ENCODE measurements at regions not wholly inside any gene's neighbourhood (a gene's known extent, or its start where the extent isn't known, plus 50 kb on each side); places are given as distances from the start of the nearest gene placed in this dataset.

DNA sequence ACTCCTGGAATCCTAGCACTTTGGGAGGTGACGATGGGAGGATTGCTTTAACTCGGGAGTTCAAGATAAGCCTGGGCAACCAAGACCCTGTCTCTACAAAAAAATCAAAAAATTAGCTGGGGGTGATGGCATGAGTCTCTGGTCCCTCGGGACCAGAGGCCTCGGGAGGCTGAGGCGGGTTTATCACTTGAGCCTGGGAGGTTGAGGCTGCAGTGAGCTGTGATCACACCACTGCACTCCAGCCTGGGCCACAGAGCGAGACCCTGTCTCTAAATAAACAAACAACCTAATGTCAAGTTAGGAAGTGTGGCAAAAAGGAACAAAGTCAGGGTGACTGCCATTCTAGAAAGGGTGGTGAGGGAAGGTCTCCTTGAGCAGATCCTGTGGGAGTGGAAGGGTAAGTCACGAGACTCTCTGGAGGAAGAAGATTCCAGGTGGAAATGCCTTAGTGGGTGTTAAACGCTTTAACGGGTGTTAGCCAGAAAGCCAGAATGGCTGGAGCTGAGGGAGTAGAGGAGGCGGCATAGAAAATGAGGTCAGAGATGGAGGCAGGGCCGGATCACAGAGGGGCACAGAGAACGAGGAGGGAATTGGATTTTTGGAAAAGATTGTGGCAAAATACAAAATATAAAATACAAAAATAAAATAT lies 62.2 kb upstream of the ATP5PO start:
- TF ChIP-seq CTCF (conservative IDR thresholded peaks at IDR 0.05 in 1 of 2, IDR thresholded peaks at IDR 0.05 in 1 of 2; ENCODE audit: low read depth in 1 of 2, low read length in 2 of 2) (no peak), EZH2 (IDR thresholded peaks at IDR 0.05; ENCODE audit: low read length, missing control alignments) (no peak)

Measured in fibroblast of lung (primary cell).